ENCODE measurements at regions not wholly inside any gene's neighbourhood (a gene's known extent, or its start where the extent isn't known, plus 50 kb on each side); places are given as distances from the start of the nearest gene placed in this dataset.

- TF ChIP-seq FOXA1 (IDR thresholded peaks at IDR 0.05) (no peak), SUZ12 (IDR thresholded peaks at IDR 0.05) (no peak), ARNT (IDR thresholded peaks at IDR 0.05) (no peak), SP1 (IDR thresholded peaks at IDR 0.05) (no peak), FOXK2 (IDR thresholded peaks at IDR 0.05) (no peak), ELF4 (IDR thresholded peaks at IDR 0.05) (no peak)
Observed at GRCh38 chr19:28034936-28035335, 1178.0 kb downstream of the UQCRFS1 start.
